ENCODE measurements at regions not wholly inside any gene's neighbourhood (a gene's known extent, or its start where the extent isn't known, plus 50 kb on each side); places are given as distances from the start of the nearest gene placed in this dataset.

GRCh38 chr4:148984951-148985350 is 542.7 kb upstream of the NR3C2 start:
- TF ChIP-seq CTCF (IDR thresholded peaks at IDR 0.05) (no peak), POLR2AphosphoS5 (IDR thresholded peaks at IDR 0.05; ENCODE audit: low read depth, low read length) (no peak), YY1 (IDR thresholded peaks at IDR 0.05; ENCODE audit: low read depth) (no peak), RXRA (IDR thresholded peaks at IDR 0.05; ENCODE audit: borderline replicate concordance, low read depth) (no peak), RFX5 (IDR thresholded peaks at IDR 0.05; ENCODE audit: low read length) (no peak), MAX (IDR thresholded peaks at IDR 0.05; ENCODE audit: low read depth) (no peak), NFIC (IDR thresholded peaks at IDR 0.05; ENCODE audit: borderline replicate concordance) (no peak)

All from SK-N-SH (cell line).